MG63 (cell line): ENCODE measurements at regions not wholly inside any gene's neighbourhood (a gene's known extent, or its start where the extent isn't known, plus 50 kb on each side); places are given as distances from the start of the nearest gene placed in this dataset.

Experiments
- DNase-seq: peaks from one replicate; pipeline ENCODE4 v3.0.0-alpha.2; 2020
- H3K27me3 ChIP-seq: fragments of 250-450 bp; sonication (Bioruptor Pico); 2 replicates; pipeline ENCODE4 v1.5.1; 2020; ENCODE audit warnings: mild to moderate bottlenecking, moderate library complexity
- H3K36me3 ChIP-seq: fragments of 250-450 bp; sonication (Bioruptor Pico); 2 replicates; pipeline ENCODE4 v1.5.1; 2020; ENCODE audit warnings: mild to moderate bottlenecking, moderate library complexity
- H3K4me3 ChIP-seq: fragments of 250-450 bp; sonication (Bioruptor Pico); 2 replicates; pipeline ENCODE4 v1.5.1; 2020; ENCODE audit warnings: mild to moderate bottlenecking, moderate library complexity
- H3K9me3 ChIP-seq: fragments of 250-450 bp; sonication (Bioruptor Pico); 2 replicates; pipeline ENCODE4 v1.5.1; 2020; ENCODE audit warnings: mild to moderate bottlenecking, moderate library complexity

- Histone ChIP-seq H3K36me3 (no peaks in the 10 kb centered on the region), H3K4me3 (no peak overlapping the region), H3K9me3 (no peaks in the 10 kb centered on the region), H3K27me3 (no peaks in the 10 kb centered on the region)
- no peak for DNase-seq
Measured at GRCh38 chr6:55696501-55696900, 117.5 kb upstream of the HMGCLL1 start.

- no peak for DNase-seq
- Histone ChIP-seq H3K4me3 (no peak overlapping the region), H3K36me3 (no peaks in the 10 kb centered on the region), H3K9me3 (no peaks in the 10 kb centered on the region), H3K27me3 (no peaks in the 10 kb centered on the region)
Measured at GRCh38 chr6:55696041-55696440, 117.0 kb upstream of the HMGCLL1 start.

GRCh38 chr6:55694759-55695158 lies 115.8 kb upstream of the HMGCLL1 start:
- no peaks in the 10 kb centered on the region for H3K36me3 ChIP-seq
- H3K9me3 ChIP-seq, result no peaks in the 10 kb centered on the region
- DNase-seq, result no peak
- H3K4me3 ChIP-seq, result no peak overlapping the region
- no peaks in the 10 kb centered on the region for H3K27me3 ChIP-seq

GRCh38 chr6:55694148-55694547 lies 115.2 kb upstream of the HMGCLL1 start:
- DNase-seq, result peak; percentile 62
- Histone ChIP-seq H3K9me3 (no peaks in the 10 kb centered on the region), H3K4me3 (no peak overlapping the region), H3K27me3 (no peaks in the 10 kb centered on the region), H3K36me3 (no peaks in the 10 kb centered on the region)

DNA sequence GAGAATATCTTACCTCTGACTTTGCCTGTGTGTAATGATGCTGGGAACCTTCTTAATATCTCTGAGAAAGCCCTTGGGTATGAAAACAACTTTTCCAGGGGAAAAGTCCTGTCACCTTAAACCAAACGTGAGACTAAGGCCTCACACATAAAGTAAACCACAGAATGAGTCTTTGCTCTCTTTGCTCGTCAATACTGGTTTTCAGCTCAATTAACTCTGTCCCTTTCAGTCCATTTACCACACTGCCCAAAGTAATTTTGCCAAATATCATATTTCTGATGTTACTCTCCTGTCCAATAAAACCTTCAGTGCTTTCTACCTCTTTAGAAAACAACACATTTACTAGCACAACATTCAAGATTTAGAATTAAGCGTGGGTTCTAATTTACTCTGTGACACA lies 100.5 kb upstream of the HMGCLL1 start:
- no peaks in the 10 kb centered on the region for H3K9me3 ChIP-seq
- no peak overlapping the region for H3K4me3 ChIP-seq
- no peak for DNase-seq
- H3K27me3 ChIP-seq, result no peaks in the 10 kb centered on the region
- H3K36me3 ChIP-seq, result no peaks in the 10 kb centered on the region

GRCh38 chr6:55678330-55679224 lies 99.6 kb upstream of the HMGCLL1 start:
- H3K27me3 ChIP-seq, result no peaks in the 10 kb centered on the region
- DNase-seq, result no peak
- no peak overlapping the region for H3K4me3 ChIP-seq
- no peaks in the 10 kb centered on the region for H3K9me3 ChIP-seq
- no peaks in the 10 kb centered on the region for H3K36me3 ChIP-seq

DNA sequence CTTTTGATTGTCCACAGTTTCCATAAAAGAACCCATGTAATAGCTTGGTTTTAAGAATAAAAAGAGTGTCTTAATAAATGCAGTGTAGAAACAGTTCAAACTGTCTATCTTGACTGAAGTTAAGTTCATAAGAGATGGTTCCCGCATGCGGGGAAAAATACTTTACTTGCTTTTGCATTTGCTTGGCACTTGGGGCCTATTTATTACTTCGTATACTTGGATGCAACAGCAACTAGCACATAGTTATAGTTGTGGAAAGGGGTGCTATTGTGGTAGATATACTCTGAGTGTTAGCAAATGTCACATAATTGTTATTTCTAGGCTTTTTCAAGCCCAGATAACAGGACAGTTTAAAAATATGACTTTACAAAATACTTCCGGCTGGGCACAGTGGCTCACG lies 97.7 kb upstream of the HMGCLL1 start:
- Histone ChIP-seq H3K36me3 (no peaks in the 10 kb centered on the region), H3K4me3 (no peak overlapping the region), H3K27me3 (no peaks in the 10 kb centered on the region), H3K9me3 (no peaks in the 10 kb centered on the region)
- no peak for DNase-seq

DNA sequence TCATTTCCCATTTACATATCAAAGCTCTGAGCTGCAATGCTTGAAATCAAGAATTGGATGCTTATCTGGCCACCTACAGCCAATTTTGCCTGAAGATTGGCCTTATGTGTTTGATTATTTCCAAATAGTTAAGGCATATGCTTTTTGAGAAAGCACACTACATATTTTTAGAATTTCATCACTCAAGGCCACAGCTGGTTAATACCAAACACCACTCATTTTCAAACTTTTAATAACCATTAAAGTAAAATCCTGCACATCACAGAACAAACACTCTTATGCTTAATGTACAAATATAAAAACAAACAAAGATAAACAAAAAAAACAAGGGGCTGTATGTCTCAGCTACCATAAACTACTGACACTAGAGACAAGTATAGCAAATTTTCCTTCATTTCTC lies 96.9 kb upstream of the HMGCLL1 start:
- DNase-seq, result no peak
- no peak overlapping the region for H3K4me3 ChIP-seq
- H3K27me3 ChIP-seq, result no peaks in the 10 kb centered on the region
- no peaks in the 10 kb centered on the region for H3K9me3 ChIP-seq
- H3K36me3 ChIP-seq, result no peaks in the 10 kb centered on the region

DNA sequence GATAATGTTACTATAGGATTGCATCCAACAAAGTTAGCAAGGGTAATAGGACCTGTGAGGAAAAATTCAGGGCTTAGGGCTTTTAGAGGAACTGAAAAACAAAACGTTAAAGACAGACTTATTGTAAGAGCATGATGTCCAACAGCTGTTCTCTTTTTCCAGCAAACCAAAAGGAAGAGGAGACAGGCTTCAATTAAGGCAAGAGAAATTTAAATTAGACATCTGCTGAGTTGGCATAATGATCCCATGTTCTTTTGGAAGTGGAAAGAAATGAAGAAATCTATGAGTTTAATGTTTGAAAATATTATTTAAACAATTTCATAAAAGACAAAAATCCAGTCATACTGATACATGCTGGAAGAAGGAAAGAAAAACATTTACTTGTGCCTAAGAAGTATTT lies 95.7 kb upstream of the HMGCLL1 start:
- Histone ChIP-seq H3K27me3 (no peaks in the 10 kb centered on the region), H3K4me3 (no peak overlapping the region)
- no peak for DNase-seq

DNA sequence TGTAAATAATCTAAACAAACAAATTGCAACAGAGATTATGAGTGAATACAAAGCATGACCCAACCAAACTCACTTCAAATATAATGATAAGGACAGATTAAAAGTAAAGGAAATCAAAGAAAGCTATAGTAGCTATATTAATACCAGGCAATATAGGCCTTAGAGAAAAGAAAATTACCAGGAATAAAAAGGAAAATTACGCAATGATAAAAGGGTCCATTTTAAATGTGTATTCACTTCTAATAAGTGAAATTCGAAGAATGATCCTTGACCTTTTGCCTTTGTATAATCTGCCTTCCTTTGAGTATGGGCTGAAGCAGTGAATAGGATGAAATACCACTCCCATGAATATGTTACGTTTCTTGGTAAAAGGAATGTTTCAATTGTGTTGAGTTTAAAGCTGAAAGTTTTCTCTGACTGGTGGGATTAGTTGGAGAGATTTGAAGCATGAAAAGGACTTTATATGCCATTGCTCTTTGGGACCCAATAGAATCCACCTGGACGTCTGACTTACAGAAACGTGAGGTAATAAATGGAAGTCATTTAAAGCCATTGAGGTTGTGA lies 91.9 kb upstream of the HMGCLL1 start:
- DNase-seq, result no peak
- Histone ChIP-seq H3K36me3 (no peaks in the 10 kb centered on the region), H3K9me3 (no peaks in the 10 kb centered on the region), H3K4me3 (no peak overlapping the region), H3K27me3 (no peaks in the 10 kb centered on the region)

More for the DNA sequence above, 95.7 kb upstream of the HMGCLL1 start:
- Histone ChIP-seq H3K9me3 (no peaks in the 10 kb centered on the region), H3K36me3 (no peaks in the 10 kb centered on the region)

DNA sequence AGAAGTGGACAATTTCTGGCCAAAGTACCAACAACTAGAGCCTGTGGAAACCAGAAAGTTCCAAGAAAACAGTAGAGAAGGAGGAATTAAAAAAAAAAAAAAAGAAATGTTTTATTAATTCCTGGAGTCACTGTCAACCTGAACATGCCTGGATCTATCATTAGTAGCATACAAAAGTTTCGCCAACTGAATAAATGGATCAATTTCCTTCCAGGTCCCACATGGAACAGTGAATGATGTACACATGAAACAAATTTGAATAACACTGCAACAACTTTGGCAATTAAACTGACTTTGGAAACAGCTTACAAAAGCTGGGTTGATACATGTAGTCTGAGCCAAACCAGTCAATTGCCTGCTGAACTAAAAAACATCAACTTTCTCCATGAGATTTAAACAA lies 90.0 kb upstream of the HMGCLL1 start:
- no peaks in the 10 kb centered on the region; the same call in 1 of the 2 replicates for H3K9me3 ChIP-seq
- no peak overlapping the region for H3K4me3 ChIP-seq
- no peak for DNase-seq
- H3K36me3 ChIP-seq, result no peaks in the 10 kb centered on the region
- H3K27me3 ChIP-seq, result no peaks in the 10 kb centered on the region

GRCh38 chr6:55668591-55668990 lies 89.6 kb upstream of the HMGCLL1 start:
- no peaks in the 10 kb centered on the region for H3K27me3 ChIP-seq
- no peak overlapping the region for H3K4me3 ChIP-seq
- H3K9me3 ChIP-seq, result peaks cover 2% of the 10 kb centered on the region; the same call in 1 of the 2 replicates
- peak; percentile 34 for DNase-seq
- no peaks in the 10 kb centered on the region for H3K36me3 ChIP-seq

DNA sequence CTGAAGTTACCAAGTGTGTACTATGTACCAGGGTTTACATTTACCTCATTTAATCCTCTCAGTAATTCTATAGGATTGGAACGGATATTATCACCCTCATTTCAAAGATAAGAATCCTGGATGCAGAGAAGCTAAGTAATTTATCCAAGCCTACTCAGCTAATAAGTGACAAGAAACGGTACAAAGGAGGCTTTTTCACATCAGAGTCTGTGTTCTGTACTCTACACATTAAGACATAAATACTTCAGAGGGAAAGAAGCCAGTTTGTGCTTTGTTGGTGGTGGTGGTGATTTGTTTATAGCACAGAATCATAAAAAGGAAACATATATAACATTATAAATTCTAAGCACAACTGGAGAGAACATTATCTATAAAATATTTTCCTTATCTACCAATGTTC lies 88.3 kb upstream of the HMGCLL1 start:
- H3K4me3 ChIP-seq, result no peak overlapping the region
- H3K27me3 ChIP-seq, result no peaks in the 10 kb centered on the region
- no peaks in the 10 kb centered on the region for H3K36me3 ChIP-seq
- no peak for DNase-seq
- peaks cover 7% of the 10 kb centered on the region; the same call in 1 of the 2 replicates for H3K9me3 ChIP-seq

DNA sequence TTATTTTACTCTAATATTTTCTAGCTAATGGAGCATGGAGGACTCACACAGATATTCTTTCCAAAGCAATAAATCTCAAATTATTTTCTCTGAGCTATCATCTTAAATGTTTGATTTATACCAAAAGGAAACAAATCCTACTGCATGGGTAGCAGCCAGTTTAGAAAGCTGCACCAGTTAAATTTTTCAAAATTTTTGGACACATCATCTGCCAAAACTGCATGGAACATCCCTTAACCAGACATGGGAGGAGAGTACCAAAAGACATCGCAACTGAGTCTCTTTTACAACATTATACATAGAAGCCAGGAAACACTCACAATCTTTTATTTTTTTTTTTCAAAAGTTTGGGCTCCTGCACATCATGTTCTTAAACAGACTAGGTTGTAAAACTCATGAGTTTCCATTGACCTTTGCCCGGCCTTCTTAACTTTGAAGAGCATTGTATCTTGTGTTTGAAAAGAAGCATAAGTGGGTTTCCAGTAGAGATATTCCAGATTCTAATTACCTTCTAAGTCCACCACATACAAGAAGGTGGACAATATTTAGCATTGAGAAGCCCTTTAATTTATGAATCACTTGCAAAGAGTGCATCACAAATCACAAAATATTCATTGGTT lies 87.7 kb upstream of the HMGCLL1 start:
- no peak for DNase-seq

DNA sequence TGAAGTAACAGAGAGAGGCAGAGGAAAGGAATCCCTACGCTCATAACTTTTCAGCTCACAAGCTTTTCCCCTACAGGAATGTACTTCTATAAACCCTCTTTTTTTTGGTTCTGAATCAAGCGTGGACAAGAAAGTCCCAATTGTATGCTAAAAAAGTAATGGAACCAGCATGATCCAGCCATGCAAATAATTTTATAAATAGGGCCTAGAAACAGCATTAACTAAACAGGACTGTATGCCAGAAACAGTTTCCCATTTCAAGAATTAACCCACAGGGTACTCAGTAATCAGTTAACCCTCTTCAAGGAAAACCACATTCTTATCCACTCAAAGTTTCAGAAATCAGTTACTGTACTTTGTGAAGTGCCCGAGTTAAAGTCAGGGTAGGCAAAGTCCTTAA lies 87.0 kb upstream of the HMGCLL1 start:
- Histone ChIP-seq H3K9me3 (peaks cover 7% of the 10 kb centered on the region; the same call in 1 of the 2 replicates), H3K27me3 (no peaks in the 10 kb centered on the region), H3K36me3 (no peaks in the 10 kb centered on the region), H3K4me3 (no peak overlapping the region)
- no peak for DNase-seq

More for the DNA sequence above, 87.7 kb upstream of the HMGCLL1 start:
- no peak overlapping the region for H3K4me3 ChIP-seq
- H3K36me3 ChIP-seq, result no peaks in the 10 kb centered on the region
- H3K9me3 ChIP-seq, result peaks cover 7% of the 10 kb centered on the region; the same call in 1 of the 2 replicates
- H3K27me3 ChIP-seq, result no peaks in the 10 kb centered on the region

DNA sequence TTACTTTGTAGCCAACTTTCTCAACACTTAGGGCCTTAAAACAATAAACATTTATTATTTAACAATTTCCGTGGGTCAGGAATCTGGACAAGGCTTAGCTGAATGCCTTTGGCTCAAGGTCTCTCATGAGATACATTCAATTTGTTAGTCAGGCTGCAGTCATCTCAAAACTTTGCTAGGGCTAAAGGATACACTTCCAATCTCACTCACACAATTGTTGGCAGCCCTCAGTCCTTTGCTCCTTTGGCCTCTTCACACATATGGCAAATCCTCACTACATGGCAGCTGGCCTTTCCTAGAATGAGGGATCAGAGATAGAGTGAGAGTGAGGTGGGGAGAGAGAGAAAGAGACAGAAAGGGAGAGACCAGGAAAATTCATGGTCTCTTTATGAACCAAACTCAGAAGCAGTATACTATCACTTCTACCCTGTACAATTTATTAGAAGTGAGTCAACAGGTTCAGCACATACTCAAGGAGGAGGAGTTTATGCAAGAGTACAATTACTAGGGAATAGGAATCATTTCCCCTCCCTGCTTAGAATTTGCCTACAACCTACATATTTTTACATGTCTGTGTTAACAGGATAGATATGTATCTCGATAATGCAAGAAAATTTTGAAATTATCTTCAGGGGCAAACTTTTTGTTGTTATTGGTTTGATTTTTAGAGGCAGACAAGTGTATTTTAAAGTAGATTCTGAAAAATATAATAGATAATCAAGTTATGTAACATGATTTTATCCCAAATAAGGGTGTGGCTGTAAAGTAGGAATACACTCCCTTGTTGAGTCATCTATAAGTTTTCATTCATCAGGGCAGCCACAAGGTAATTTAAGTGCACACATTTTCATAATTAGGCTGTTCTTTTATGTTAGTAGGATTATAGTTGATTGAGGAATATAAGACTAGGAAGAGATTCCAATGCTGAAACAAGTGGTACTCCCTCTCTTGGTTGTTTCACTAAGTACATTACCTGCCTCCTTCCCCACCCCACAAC lies 85.9 kb upstream of the HMGCLL1 start:
- no peaks in the 10 kb centered on the region for H3K36me3 ChIP-seq
- H3K9me3 ChIP-seq, result peaks cover 7% of the 10 kb centered on the region; the same call in 1 of the 2 replicates
- no peaks in the 10 kb centered on the region for H3K27me3 ChIP-seq
- no peak overlapping the region for H3K4me3 ChIP-seq
- peak; percentile 52 for DNase-seq
